HUDEP-2 (cell line): ENCODE measurements at regions not wholly inside any gene's neighbourhood (a gene's known extent, or its start where the extent isn't known, plus 50 kb on each side); places are given as distances from the start of the nearest gene placed in this dataset.

Experiments
- DNase-seq, 76 experiments: peaks; one replicate each; lab custom pipeline; 2025; ENCODE audit not compliant: unreplicated experiment in 76 of 76; lab: John Stamatoyannopoulos, UW

DNA sequence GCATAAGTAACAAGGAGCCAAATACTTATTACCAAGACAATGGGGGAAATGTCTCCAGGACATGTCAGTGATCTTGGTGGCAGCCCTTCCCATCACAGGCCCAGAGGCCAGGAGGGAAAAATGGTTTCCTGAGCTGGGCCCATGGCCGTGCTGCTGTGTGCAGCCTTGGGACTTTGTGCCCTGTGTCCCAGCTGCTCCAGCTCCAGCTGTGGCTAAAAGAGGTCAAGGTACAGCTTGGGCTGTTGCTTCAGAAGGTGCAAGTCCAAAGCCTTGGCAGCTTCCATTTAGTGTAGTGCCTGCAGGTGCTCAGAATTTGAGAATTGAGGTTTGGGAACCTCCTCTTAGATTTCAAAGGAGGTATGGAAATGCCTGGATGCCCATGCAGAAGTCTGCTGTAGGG lies 212.3 kb upstream of the DCN start:
- no peak for DNase-seq

DNA sequence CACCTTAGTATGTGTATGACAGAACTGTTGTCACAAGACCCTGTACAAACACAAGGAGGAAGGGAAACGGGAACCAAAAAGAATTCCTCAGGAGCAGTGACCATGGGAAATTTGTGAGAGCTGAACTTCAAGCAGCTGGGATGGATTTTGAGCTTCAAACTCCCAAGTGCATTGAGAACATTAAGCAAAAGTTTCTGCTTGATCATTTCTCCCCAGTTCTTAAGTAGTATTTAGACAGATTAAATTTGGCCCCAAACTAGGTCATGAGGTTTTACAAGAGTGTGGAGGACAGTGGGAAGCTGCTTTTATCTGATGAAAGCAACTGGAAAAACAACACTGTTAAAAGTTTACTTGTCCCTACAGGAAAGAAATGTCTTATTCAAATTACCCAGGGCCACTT lies 206.0 kb upstream of the DCN start:
- DNase-seq, result no peak

GRCh38 chr12:91387461-91388134 lies 205.0 kb upstream of the DCN start:
- no peak for DNase-seq

DNA sequence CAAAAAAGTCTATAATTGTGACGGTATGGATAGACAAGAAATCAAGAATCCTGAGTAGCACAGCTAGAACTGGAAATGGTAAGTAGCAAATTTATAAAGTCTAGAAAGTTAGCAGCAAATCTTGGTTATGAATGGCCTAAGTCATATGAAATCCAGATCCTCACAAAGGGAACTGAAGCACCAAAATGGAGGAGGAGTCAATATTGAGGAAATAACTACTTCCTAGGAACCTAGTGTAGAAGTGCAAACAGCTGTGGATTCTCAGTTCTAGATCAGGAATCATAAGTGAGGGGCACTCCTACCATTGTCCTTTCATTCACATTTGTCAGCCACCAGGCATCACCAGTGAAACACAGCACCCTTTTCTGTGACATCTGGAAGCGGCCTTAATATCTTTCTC lies 202.2 kb upstream of the DCN start:
- DNase-seq, result no peak

GRCh38 chr12:91384366-91384765 lies 201.7 kb upstream of the DCN start:
- DNase-seq, result no peak

DNA sequence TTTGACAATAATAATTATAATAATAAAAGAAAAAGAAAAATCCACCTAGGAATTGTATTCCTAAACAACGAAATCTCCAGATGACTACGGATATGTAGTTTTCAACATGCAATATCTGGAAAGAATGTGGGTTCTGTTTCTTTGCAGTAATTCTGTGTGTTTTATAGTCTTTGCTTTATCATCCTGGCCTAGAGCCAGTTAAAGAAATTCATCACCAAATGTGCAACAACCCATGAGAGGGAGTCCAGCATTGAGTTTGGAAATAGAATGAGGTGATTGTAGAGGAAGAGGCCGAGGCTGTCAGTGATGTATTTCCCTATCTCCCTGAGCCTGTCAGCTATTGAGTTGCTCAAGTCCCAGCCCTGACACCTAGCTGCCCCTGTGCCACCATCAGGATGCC lies 200.5 kb upstream of the DCN start:
- DNase-seq, result no peak

GRCh38 chr12:91382081-91382543 lies 199.5 kb upstream of the DCN start:
- DNase-seq, result peak in 59 of 76 experiments; percentile 1 to 71 (median 44)

DNA sequence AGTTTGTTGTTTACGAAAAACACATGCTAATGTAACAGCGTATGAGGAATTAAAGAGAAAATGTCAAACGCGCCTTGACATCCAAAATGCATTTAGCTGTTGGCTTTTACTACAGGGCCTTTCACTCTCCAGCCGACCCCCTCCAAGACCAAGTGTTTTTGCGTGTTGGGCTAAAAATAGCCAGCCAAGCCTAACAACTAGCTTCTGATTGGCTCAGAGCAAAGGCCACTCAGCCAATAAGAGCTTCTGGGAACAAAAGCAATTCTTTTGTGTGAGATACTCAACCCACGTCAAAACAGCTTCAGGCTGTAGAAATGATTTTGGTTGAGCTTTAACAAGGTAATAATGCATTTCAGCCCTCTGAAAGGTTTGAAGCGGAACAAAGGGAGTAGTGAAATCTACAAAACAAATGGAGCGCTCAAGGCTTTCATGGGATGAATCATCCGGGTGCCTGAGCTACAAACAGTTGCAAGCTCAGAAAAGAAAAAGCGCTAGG lies 198.7 kb upstream of the DCN start:
- no peak for DNase-seq

GRCh38 chr12:91380631-91381030 lies 198.0 kb upstream of the DCN start:
- no peak for DNase-seq

DNA sequence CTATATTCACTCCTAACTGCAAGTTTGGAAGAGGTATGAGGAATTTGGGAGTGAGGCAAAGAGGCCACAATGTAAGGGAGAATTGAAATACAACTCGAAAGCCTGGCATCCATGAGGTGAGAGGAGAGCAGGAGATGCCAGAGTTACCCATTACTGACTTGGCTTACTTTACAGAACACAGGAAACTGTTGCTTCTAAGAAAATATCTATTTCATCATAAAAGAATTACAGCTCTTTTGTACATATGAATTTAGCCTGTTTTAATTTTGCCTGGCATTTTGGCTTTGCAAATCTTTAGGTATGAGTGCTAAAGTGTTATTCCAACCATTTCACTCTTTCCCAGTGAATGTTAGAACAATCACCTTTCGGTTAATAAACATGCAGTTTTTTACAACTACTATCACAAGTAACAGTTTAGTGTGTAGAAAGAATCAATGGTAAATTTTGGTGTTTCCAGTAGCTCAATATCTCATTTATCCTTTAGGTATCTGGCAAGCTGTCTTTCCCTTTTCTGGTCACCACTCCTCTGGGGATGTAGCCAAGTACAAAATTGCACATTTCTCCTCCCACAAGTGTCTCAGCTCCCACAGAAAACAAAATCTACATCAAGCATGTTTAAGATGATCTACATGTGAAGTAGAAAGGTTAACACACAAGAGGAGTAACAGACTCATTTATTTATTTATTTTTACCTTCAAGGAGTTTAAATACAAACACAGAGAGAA lies 196.6 kb upstream of the DCN start:
- DNase-seq, result no peak

- DNase-seq, result no peak
These were observed 194.8 kb upstream of the DCN start for GRCh38 chr12:91377436-91377835.

DNA sequence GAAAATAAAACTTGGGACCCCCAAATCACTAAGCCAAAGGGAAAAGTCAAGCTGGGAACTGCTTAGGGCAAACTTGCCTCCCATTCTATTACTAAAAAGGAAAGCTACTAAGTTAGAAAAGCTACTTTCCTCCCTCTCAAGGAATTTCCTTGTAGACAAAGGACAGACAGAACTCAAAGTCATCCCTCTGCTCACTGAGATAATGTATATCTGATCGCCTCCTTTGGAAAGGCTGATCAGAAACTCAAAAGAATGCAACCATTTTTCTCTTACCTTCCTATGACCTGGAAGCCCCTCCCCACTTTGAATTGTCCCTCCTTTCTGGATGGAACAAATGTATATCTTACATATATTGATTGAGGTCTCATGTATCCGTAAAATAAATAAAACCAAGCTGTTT lies 190.5 kb upstream of the DCN start:
- no peak for DNase-seq

DNA sequence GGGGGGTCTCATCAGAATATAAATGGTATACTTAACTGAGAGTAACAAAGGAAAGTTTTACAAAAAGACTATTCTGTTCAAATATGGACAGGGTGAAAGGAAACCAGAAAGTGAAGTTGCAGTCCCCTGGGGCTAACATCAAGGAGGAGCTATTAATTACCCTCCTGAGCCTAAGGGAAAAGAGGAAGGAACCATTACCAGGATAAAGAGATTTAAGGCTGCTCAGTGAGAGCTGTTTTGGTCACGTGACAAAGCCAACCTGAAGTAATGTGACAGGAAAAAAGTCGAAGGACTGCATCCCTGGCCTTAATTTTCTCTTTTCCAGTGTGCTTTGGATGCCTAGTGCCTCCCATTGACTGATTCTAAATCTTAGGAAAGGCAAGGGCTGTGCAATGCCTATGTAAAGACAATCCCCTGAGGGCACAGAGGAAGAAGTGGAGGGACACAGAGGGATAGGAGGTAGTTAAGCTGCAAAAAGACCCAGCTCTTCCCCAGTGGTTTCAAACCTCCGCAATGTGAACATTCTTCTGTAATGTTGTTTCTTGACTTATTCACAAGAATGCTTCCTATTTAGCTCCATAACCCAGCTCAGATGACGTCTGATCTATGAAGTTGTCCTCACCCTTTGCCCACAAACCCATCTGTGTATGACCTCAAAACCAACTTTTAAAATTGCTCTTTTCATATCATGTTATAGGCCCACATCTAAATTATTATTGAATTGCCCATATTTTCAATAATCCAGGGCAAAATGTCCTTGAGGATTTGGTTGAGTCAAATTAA lies 187.7 kb upstream of the DCN start:
- no peak for DNase-seq

DNA sequence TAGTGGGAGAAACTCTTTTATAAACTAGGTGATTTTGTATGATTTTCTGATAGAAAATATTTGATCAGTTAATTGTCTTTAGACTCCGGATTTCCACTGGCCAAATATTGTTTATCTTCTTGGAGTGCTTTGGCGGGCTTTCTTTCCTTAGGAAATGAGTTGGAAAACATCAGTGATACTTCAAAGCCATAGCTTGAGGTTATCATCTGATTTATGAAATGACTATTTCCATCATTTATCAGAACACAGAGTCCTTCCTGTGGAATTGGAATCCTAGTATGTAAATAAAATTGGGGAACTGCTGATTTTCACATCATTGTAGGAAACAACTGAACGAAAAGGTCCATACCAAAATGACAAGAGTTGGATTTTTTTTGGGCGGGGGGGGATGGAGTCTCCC lies 186.0 kb upstream of the DCN start:
- DNase-seq, result no peak

DNA sequence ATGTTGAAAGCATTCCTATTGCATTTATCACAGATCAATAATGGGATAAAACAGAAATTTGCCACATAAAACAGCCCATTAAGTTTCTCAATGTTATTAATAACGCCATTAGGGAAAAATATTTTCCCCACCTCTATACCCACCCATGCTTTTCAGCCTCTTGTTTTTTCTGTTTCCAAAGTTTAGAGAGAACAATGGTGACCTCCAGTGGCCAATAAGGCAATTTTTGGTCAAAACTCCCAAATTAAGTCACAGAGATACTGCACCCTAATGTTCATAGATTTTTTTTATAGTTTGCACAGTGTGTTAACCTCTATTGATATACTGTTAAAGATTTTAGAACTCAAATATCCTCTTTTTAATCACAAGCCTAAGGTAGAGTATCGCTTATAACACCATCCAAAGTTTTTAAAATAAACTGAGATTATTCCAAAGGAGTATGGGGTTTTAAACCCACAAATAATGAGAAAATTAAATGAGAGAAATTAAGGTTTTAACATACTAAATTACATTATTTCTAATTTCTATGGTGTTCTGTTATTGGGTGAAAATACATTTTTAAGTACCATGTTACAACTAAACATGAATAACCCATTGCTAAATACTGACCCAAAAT lies 184.7 kb upstream of the DCN start:
- DNase-seq, result no peak

- no peak for DNase-seq
These were observed 182.0 kb upstream of the DCN start for GRCh38 chr12:91364471-91365184.

- DNase-seq, result peak in 5 of 76 experiments; percentile 0 to 21 (median 13)
These were observed 179.2 kb upstream of the DCN start for GRCh38 chr12:91361864-91362263.

DNA sequence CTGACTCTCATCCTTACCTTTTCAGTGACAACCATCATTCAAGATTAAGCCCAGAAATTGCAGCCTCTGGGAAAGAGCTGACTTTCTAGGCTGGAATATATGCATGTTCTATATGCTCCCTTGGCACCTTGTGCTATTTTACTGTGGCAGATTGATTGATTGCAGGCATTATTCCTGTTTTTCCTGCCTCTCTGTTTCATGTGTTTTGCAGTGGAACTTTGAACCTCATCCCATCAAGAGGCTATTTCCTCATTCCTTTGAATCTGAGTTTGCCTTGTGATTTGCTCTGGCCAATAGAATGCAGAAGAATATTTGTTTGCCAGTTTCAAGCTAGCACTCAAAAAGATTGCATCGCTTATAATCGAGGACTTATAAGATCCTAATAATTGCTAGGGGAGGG lies 174.8 kb upstream of the DCN start:
- no peak for DNase-seq

DNA sequence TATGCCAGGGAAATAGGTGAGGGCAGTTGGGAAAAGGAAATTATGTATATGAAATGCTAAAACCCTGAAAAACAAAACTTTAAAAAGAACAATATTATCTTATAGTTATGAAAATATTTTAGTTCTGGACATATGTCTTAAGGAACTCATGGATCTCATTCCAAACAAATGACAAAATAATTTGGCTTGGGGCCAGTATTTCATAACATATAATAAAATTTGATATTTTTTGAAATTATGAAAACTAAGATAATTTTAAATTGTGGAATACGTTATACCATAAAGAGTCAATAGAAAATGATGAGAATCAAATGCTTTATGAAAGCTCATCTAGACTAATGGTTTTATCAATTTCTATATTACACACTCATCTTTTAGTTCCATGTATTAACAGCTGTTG lies 173.8 kb upstream of the DCN start:
- no peak for DNase-seq
